A673 (cell line): ENCODE measurements at regions not wholly inside any gene's neighbourhood (a gene's known extent, or its start where the extent isn't known, plus 50 kb on each side); places are given as distances from the start of the nearest gene placed in this dataset.
"Not testable (repeated sequence)": the region's sequence is repeated elsewhere in the genome, so short reads cannot be mapped to it uniquely, and the experiment has no call there.

ENCODE experiments used
- BruUV-seq: library from RNA; stranded (reverse); fragments of 400-500 nt; replicated peaks from 2 replicates; lab custom pipeline; 2021; lab: Mats Ljungman, UMichigan
- CTCF ChIA-PET: fragments of 300-600 bp; sonication (Branson Sonifier 250); formaldehyde crosslinking; loops from one replicate; lab custom pipeline; 2022; ENCODE audit warnings: antibody characterized with exemption; lab: Charles Lee
- POLR2A ChIA-PET: fragments of 300-600 bp; sonication (Branson Sonifier 250); formaldehyde crosslinking; loops from one replicate; lab custom pipeline; 2022; ENCODE audit warnings: antibody characterized with exemption; ENCODE audit not compliant: low non-redundant PET; lab: Charles Lee
- DNase-seq: peaks from one replicate; pipeline ENCODE4 v3.0.0-alpha.2; 2015; ENCODE audit warnings: low spot score
- H3K27ac ChIP-seq: fragments of 200-600 bp; sonication (generic); 2 replicates; pipeline ENCODE4 v1.5.1; 2016; ENCODE audit warnings: mixed run types, low read depth, mild to moderate bottlenecking, mixed read lengths, antibody characterized with exemption, low read length; ENCODE audit not compliant: poor library complexity, severe bottlenecking
- H3K27me3 ChIP-seq: fragments of 200-600 bp; sonication (generic); replicated peaks from 2 replicates; pipeline ENCODE4 v1.6.1; 2017; ENCODE audit warnings: mixed run types, low read depth, mild to moderate bottlenecking, mixed read lengths, antibody characterized with exemption, low read length; ENCODE audit not compliant: insufficient read depth, poor library complexity
- H3K36me3 ChIP-seq: fragments of 200-600 bp; sonication (generic); 2 replicates; pipeline ENCODE4 v1.6.1; 2016; ENCODE audit warnings: mixed run types, mild to moderate bottlenecking, mixed read lengths, antibody characterized with exemption, low read length; ENCODE audit not compliant: insufficient read depth, poor library complexity, severe bottlenecking
- H3K4me1 ChIP-seq: fragments of 200-600 bp; sonication (generic); 2 replicates; pipeline ENCODE4 v1.6.1; 2017; ENCODE audit warnings: mixed run types, mild to moderate bottlenecking, mixed read lengths, antibody characterized with exemption, low read length; ENCODE audit not compliant: insufficient read depth, poor library complexity, severe bottlenecking
- H3K4me3 ChIP-seq: fragments of 200-600 bp; sonication (generic); 2 replicates; pipeline ENCODE4 v1.5.1; 2016; ENCODE audit warnings: low read depth, mixed run types, mild to moderate bottlenecking, mixed read lengths, low read length; ENCODE audit not compliant: poor library complexity, severe bottlenecking
- H3K9me3 ChIP-seq: fragments of 200-600 bp; sonication (generic); 2 replicates; pipeline ENCODE4 v1.6.1; 2016; ENCODE audit warnings: mixed run types, low read depth, mild to moderate bottlenecking, mixed read lengths, antibody characterized with exemption, low read length; ENCODE audit not compliant: poor library complexity, severe bottlenecking
- EZH2 ChIP-seq: fragments of 200-600 bp; sonication (generic); IDR thresholded peaks from 2 replicates; pipeline ENCODE4 v1.6.1; 2017; ENCODE audit warnings: borderline replicate concordance, low read depth, mild to moderate bottlenecking, mixed read lengths, antibody characterized with exemption, low read length; ENCODE audit not compliant: poor library complexity, severe bottlenecking
- intact Hi-C: fragments of 100-400 bp; cut with micrococcal nuclease; formaldehyde crosslinking; loops from one replicate; pipeline ENCODE4 v1.10.0; 2022; ENCODE audit not compliant: unreplicated experiment
- TF ChIP-seq, protein P1 (sequence below): fragments of 300-800, 200-600 bp; sonication (generic); conservative IDR thresholded peaks from 2 replicates; pipeline ENCODE4 v1.5.1; 2017; ENCODE audit warnings: low read depth, mild to moderate bottlenecking, antibody characterized with exemption, low read length, moderate library complexity, mixed read lengths

DNA sequence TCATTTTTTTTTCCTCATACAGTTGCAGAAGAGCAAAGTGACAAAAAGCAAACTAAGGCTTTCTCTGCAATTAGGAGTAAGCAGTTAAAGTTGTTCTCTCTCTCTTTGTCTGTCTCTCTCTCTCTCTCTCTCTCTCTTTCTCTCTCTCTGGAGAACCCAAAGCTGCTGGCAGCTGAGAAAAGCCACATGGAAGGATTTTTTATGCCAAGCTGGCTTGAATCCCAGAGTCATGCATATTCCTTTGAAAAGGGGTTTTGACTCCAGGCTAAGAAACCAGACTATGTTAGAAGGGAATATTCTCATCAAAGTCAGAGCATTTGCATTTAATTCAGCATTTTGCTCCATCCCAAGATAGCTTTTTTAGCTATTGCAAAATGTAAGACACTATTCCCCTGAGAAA, 1114.2 kb upstream of the GOT2 start:
- no TSS peak for BruUV-seq
- H3K27me3 ChIP-seq: no peaks in the 10 kb centered on the region
- no peaks in the 10 kb centered on the region for H3K9me3 ChIP-seq
- no peak for TF ChIP-seq EZH2
- TF ChIP-seq, protein P1, sequence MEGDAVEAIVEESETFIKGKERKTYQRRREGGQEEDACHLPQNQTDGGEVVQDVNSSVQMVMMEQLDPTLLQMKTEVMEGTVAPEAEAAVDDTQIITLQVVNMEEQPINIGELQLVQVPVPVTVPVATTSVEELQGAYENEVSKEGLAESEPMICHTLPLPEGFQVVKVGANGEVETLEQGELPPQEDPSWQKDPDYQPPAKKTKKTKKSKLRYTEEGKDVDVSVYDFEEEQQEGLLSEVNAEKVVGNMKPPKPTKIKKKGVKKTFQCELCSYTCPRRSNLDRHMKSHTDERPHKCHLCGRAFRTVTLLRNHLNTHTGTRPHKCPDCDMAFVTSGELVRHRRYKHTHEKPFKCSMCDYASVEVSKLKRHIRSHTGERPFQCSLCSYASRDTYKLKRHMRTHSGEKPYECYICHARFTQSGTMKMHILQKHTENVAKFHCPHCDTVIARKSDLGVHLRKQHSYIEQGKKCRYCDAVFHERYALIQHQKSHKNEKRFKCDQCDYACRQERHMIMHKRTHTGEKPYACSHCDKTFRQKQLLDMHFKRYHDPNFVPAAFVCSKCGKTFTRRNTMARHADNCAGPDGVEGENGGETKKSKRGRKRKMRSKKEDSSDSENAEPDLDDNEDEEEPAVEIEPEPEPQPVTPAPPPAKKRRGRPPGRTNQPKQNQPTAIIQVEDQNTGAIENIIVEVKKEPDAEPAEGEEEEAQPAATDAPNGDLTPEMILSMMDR: no peak
- H3K36me3 ChIP-seq: no peaks in the 10 kb centered on the region
- ChIA-PET POLR2A (no interaction called here), CTCF (no interaction called here)
- intact Hi-C loops: no loop called here
- no peak overlapping the region for H3K4me3 ChIP-seq
- H3K4me1 ChIP-seq: no peaks in the 10 kb centered on the region
- DNase-seq: no peak
- H3K27ac ChIP-seq: no peak overlapping the region

- H3K4me3 ChIP-seq: no peak overlapping the region
- intact Hi-C loops: no loop called here
- H3K27ac ChIP-seq: no peak overlapping the region
- CTCF ChIA-PET: no interaction called here
- no TSS peak for BruUV-seq
- POLR2A ChIA-PET: no interaction called here
- no peak for TF ChIP-seq EZH2
- TF ChIP-seq, protein P1: no peak
- no peaks in the 10 kb centered on the region for H3K27me3 ChIP-seq
- no peaks in the 10 kb centered on the region for H3K36me3 ChIP-seq
- H3K4me1 ChIP-seq: no peaks in the 10 kb centered on the region
- peaks cover 7% of the 10 kb centered on the region for H3K9me3 ChIP-seq
- DNase-seq: no peak
Observed at GRCh38 chr16:59840169-59840568, 1106.1 kb upstream of the GOT2 start.

DNA sequence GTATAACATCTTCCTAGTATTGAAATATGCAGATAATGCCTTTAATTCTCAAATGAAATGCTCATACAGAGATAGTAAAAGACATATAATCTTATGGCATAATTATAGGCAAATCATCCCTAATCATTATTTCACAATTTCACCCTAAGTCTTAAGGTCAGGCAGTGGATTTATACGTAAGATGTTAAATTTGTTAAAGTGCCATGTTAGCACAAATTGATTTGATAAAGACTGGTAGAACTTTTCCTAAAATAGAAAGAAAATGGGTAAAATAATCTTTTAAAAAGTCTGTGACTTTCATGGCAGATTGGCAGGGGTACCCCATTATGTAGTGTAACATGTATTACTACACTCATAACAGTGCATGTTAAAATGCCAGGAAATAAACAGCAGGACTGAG, 1092.7 kb upstream of the GOT2 start:
- H3K9me3 ChIP-seq: no peaks in the 10 kb centered on the region
- BruUV-seq: no TSS peak
- TF ChIP-seq, protein P1: no peak
- no peak for TF ChIP-seq EZH2
- no peak for DNase-seq
- CTCF ChIA-PET: no interaction called here
- no peaks in the 10 kb centered on the region for H3K36me3 ChIP-seq
- intact Hi-C loops: no loop called here
- POLR2A ChIA-PET: no interaction called here
- H3K4me3 ChIP-seq: no peak overlapping the region
- no peaks in the 10 kb centered on the region for H3K27me3 ChIP-seq
- no peak overlapping the region for H3K27ac ChIP-seq
- no peaks in the 10 kb centered on the region for H3K4me1 ChIP-seq

DNA sequence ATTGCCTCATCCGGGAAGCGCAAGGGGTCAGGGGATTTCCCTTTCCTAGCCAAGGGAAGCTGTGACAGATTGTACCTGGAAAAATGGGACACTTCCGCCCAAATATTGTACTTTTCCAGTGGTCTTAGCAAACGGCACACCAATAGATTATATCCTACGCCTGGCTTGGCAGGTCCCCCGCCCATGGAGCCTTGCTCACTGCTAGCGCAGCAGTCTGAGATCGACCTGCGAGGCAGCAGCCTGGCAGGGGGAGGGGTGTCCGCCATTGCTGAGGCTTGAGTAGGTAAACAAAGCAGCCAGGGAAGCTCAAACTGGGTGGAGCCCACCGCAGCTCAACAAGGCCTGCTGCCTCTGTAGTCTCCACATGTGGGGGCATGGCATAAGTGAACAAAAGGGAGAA, 1075.4 kb upstream of the GOT2 start:
- H3K27me3 ChIP-seq, DNase-seq, POLR2A ChIA-PET, H3K9me3 ChIP-seq, BruUV-seq, H3K27ac ChIP-seq, CTCF ChIA-PET, H3K36me3 ChIP-seq, H3K4me3 ChIP-seq, intact Hi-C loops, H3K4me1 ChIP-seq: not testable (repeated sequence)
